ENCODE measurements at regions not wholly inside any gene's neighbourhood (a gene's known extent, or its start where the extent isn't known, plus 50 kb on each side); places are given as distances from the start of the nearest gene placed in this dataset.

- intact Hi-C loops (cut with micrococcal nuclease) = no loop called here
- Histone ChIP-seq H3K4me2 (ENCODE audit: insufficient read depth, low read length) (no peak overlapping the region), H3K36me3 (ENCODE audit: control insufficient read depth in 2 of 2, extremely low read depth in 1 of 2, insufficient read depth in 2 of 2, low read length in 2 of 2) (no peaks in the 10 kb centered on the region), H3K9ac (replicated peaks; ENCODE audit: extremely low read depth, insufficient read depth, low read length) (no peak overlapping the region), H3K4me1 (ENCODE audit: control insufficient read depth, extremely low read depth, insufficient read depth, low read length) (peaks cover 21% of the 10 kb centered on the region), H2AFZ (ENCODE audit: low read depth, low read length) (no peak overlapping the region), H4K20me1 (replicated peaks; ENCODE audit: control insufficient read depth, extremely low read depth, insufficient read depth, low read length) (no peaks in the 10 kb centered on the region), H3K27me3 (ENCODE audit: control insufficient read depth in 2 of 2, insufficient read depth in 2 of 2, low read length in 2 of 2) (no peaks in the 10 kb centered on the region), H3K9me1 (replicated peaks; ENCODE audit: control insufficient read depth, extremely low read depth, insufficient read depth, low read length) (no peaks in the 10 kb centered on the region), H3K27ac (ENCODE audit: insufficient read depth, low read depth, low read length) (no peak overlapping the region), H3K4me3 (replicated peaks in 1 of 3; ENCODE audit: insufficient read depth in 1 of 3, low read depth in 1 of 3, low read length in 3 of 3) (no peak overlapping the region), H3K79me2 (ENCODE audit: control insufficient read depth, insufficient read depth, low read length) (no peaks in the 10 kb centered on the region), H3K9me3 (replicated peaks; ENCODE audit: control insufficient read depth, insufficient read depth, low read length) (no peaks in the 10 kb centered on the region)
- DNase-seq (ENCODE audit: low read depth, low spot score) (no peak), FAIRE-seq (no peak)
- ChIA-PET POLR2A (no interaction called here), CTCF (no interaction called here)
- TF ChIP-seq POLR2A (IDR thresholded peaks at IDR 0.05; ENCODE audit: low read depth, low read length) (no peak), GATA2 (IDR thresholded peaks at IDR 0.05; ENCODE audit: insufficient read depth, insufficient read length, low read depth, low read length) (no peak), POLR2AphosphoS5 (IDR thresholded peaks at IDR 0.05; ENCODE audit: insufficient read depth, low read depth, low read length) (no peak), MAX (IDR thresholded peaks at IDR 0.05; ENCODE audit: insufficient read depth, insufficient read length) (no peak), JUN (IDR thresholded peaks at IDR 0.05; ENCODE audit: borderline replicate concordance, insufficient read depth, insufficient read length, low read depth) (no peak), MYC (IDR thresholded peaks at IDR 0.05; ENCODE audit: low read depth, low read length) (no peak), CTCF (IDR thresholded peaks at IDR 0.05; ENCODE audit: extremely low read depth in 1 of 2, insufficient read depth in 1 of 2, low read depth in 1 of 2, low read length in 2 of 2) (no peak), FOS (IDR thresholded peaks at IDR 0.05; ENCODE audit: borderline replicate concordance, insufficient read depth, low read length) (no peak), EZH2 (IDR thresholded peaks at IDR 0.05; ENCODE audit: borderline replicate concordance, low read depth, low read length, severe bottlenecking) (no peak)
- BruUV-seq (replicated peaks) = no TSS peak
- dilution Hi-C loops (cut with MboI; ENCODE audit: extremely low pct_ligation_motif_present, low sequenced_read_pairs) = no loop called here
These were observed 154.5 kb downstream of the TMCO5A start for GRCh38 chr15:38088971-38089370.

All from endothelial cell of umbilical vein (primary cell).